HG03378 (cell line): ENCODE measurements at regions not wholly inside any gene's neighbourhood (a gene's known extent, or its start where the extent isn't known, plus 50 kb on each side); places are given as distances from the start of the nearest gene placed in this dataset.
"Not testable (repeated sequence)": the region's sequence is repeated elsewhere in the genome, so short reads cannot be mapped to it uniquely, and the experiment has no call there.

Source experiments
- ATAC-seq: cut with Tn5 transposase; IDR thresholded peaks from one replicate; pipeline ENCODE4 v1.9.1; 2021; ENCODE audit warnings: mild to moderate bottlenecking, moderate library complexity; ENCODE audit not compliant: unreplicated experiment

- ATAC-seq = no peak
These were observed 121.1 kb upstream of the FN1 start for GRCh38 chr2:215556979-215557378.

GRCh38 chr2:215554689-215555498 is 119.0 kb upstream of the FN1 start:
- no peak for ATAC-seq

GRCh38 chr2:215553946-215554345 is 118.1 kb upstream of the FN1 start:
- no peak for ATAC-seq

GRCh38 chr2:215552144-215552580 is 116.3 kb upstream of the FN1 start:
- ATAC-seq = no peak

GRCh38 chr2:215550331-215550730 is 114.5 kb upstream of the FN1 start:
- no peak for ATAC-seq

GRCh38 chr2:215548714-215549113 is 112.8 kb upstream of the FN1 start:
- ATAC-seq = no peak

GRCh38 chr2:215542690-215543089 is 106.8 kb upstream of the FN1 start:
- ATAC-seq = no peak

- ATAC-seq = no peak
These were observed 104.8 kb upstream of the FN1 start for GRCh38 chr2:215540658-215541057.

GRCh38 chr2:215537611-215538010 is 101.7 kb upstream of the FN1 start:
- no peak for ATAC-seq

GRCh38 chr2:215536510-215536909 is 100.6 kb upstream of the FN1 start:
- ATAC-seq = no peak

GRCh38 chr2:215535741-215536140 is 99.9 kb upstream of the FN1 start:
- no peak for ATAC-seq

- no peak for ATAC-seq
These were observed 99.3 kb upstream of the FN1 start for GRCh38 chr2:215535125-215535668.

- ATAC-seq = not testable (repeated sequence)
These were observed 97.8 kb upstream of the FN1 start for GRCh38 chr2:215533716-215534115.

GRCh38 chr2:215532844-215533243 is 97.0 kb upstream of the FN1 start:
- ATAC-seq = no peak

- no peak for ATAC-seq
These were observed 95.4 kb upstream of the FN1 start for GRCh38 chr2:215531284-215531683.

- ATAC-seq = no peak
These were observed 94.5 kb upstream of the FN1 start for GRCh38 chr2:215530191-215530968.

- no peak for ATAC-seq
These were observed 93.4 kb upstream of the FN1 start for GRCh38 chr2:215529271-215529670.

- ATAC-seq = no peak
These were observed 92.7 kb upstream of the FN1 start for GRCh38 chr2:215528555-215528954.

GRCh38 chr2:215527736-215528135 is 91.9 kb upstream of the FN1 start:
- ATAC-seq = no peak

- ATAC-seq = no peak
These were observed 90.5 kb upstream of the FN1 start for GRCh38 chr2:215526341-215526740.

GRCh38 chr2:215522237-215522636 is 86.4 kb upstream of the FN1 start:
- ATAC-seq = no peak

GRCh38 chr2:215521031-215521430 is 85.2 kb upstream of the FN1 start:
- no peak for ATAC-seq
